Keratinocyte (primary cell): ENCODE measurements at regions not wholly inside any gene's neighbourhood (a gene's known extent, or its start where the extent isn't known, plus 50 kb on each side); places are given as distances from the start of the nearest gene placed in this dataset.

Experiments
- DNase-seq: peaks from one replicate; pipeline ENCODE4 v3.0.0-alpha.2; 2011; ENCODE audit warnings: low read depth, missing footprints, low spot score
- FAIRE-seq: peaks from 2 replicates; lab custom pipeline; 2011; peaks lifted over from hg19 to GRCh38; lab: Jason Lieb, UNC
- H2AFZ ChIP-seq: 2 replicates; pipeline ENCODE4 v1.6.0; 2012; ENCODE audit warnings: low read length, control low read depth, inconsistent platforms; ENCODE audit not compliant: control insufficient read depth
- H3K27ac ChIP-seq: 2 replicates; pipeline ENCODE4 v1.5.1; 2011; ENCODE audit warnings: low read length; ENCODE audit not compliant: control insufficient read depth, insufficient read depth
- H3K27me3 ChIP-seq: 3 replicates; pipeline ENCODE4 v1.6.0; 2011; ENCODE audit warnings: low read length; ENCODE audit not compliant: control insufficient read depth, insufficient read depth; ENCODE audit errors: extremely low read depth
- H3K36me3 ChIP-seq, 2 experiments: 2 replicates in 1 of 2; 3 replicates in 1 of 2; pipeline ENCODE4 v1.5.1; 2011; ENCODE audit warnings: low read length in 2 of 2, mild to moderate bottlenecking in 1 of 2; ENCODE audit not compliant: control insufficient read depth in 2 of 2, insufficient read depth in 2 of 2; ENCODE audit errors: extremely low read depth in 1 of 2
- H3K4me1 ChIP-seq: 3 replicates; pipeline ENCODE4 v1.5.1; 2011; ENCODE audit warnings: low read length; ENCODE audit not compliant: control insufficient read depth, insufficient read depth; ENCODE audit errors: extremely low read depth
- H3K4me2 ChIP-seq: 3 replicates; pipeline ENCODE4 v1.6.0; 2011; ENCODE audit warnings: low read depth, low read length; ENCODE audit not compliant: control insufficient read depth, insufficient read depth; ENCODE audit errors: extremely low read depth
- H3K4me3 ChIP-seq, 3 experiments: fragments of 200-600 bp in 1 of 3; sonication (generic) in 1 of 3; 2 replicates in 2 of 3; 3 replicates in 1 of 3; pipeline ENCODE4 v1.5.1; 2011 to 2016; ENCODE audit warnings: low read length in 3 of 3, mild to moderate bottlenecking in 3 of 3, control low read depth in 2 of 3, inconsistent platforms in 1 of 3, low read depth in 1 of 3, mixed read lengths in 1 of 3, mixed run types in 1 of 3, moderate library complexity in 1 of 3; ENCODE audit not compliant: control insufficient read depth in 2 of 3, insufficient read depth in 2 of 3; ENCODE audit errors: extremely low read depth in 1 of 3
- H3K79me2 ChIP-seq: 2 replicates; pipeline ENCODE4 v1.6.0; 2012; ENCODE audit warnings: low read length; ENCODE audit not compliant: control insufficient read depth, insufficient read depth
- H3K9ac ChIP-seq: 3 replicates; pipeline ENCODE4 v1.6.0; 2011; ENCODE audit warnings: low read length; ENCODE audit not compliant: control insufficient read depth, insufficient read depth; ENCODE audit errors: extremely low read depth
- H3K9me1 ChIP-seq: 3 replicates; pipeline ENCODE4 v1.6.0; 2011; ENCODE audit warnings: low read length; ENCODE audit not compliant: control insufficient read depth, insufficient read depth; ENCODE audit errors: extremely low read depth
- H3K9me3 ChIP-seq: 2 replicates; pipeline ENCODE4 v1.5.1; 2012; ENCODE audit warnings: low read depth, low read length; ENCODE audit not compliant: control insufficient read depth
- H4K20me1 ChIP-seq: 3 replicates; pipeline ENCODE4 v1.6.0; 2011; ENCODE audit warnings: low read length; ENCODE audit not compliant: control insufficient read depth, insufficient read depth; ENCODE audit errors: extremely low read depth
- EZH2 ChIP-seq: IDR thresholded peaks from one replicate; pipeline ENCODE4 v1.6.1; 2012; ENCODE audit warnings: inconsistent platforms, mild to moderate bottlenecking, low read length, moderate library complexity
- dilution Hi-C: fragments of 300-500 bp; cut with MboI; formaldehyde crosslinking; loops from one replicate; pipeline ENCODE4 v1.7.0; 2020; ENCODE audit warnings: low sequenced_read_pairs; ENCODE audit not compliant: extremely low pct_ligation_motif_present
- TF ChIP-seq, protein P1 (sequence below), 3 experiments: IDR thresholded peaks in 1 of 3; conservative IDR thresholded peaks in 1 of 3; optimal IDR thresholded peaks in 1 of 3; 2 replicates in 2 of 3; 3 replicates in 1 of 3; pipeline versions ENCODE3 to v1.5.1; 2011; ENCODE audit warnings: low read length in 3 of 3, mild to moderate bottlenecking in 3 of 3, moderate library complexity in 2 of 3, control low read depth in 1 of 3, inconsistent platforms in 1 of 3; ENCODE audit not compliant: insufficient read depth in 2 of 3; ENCODE audit errors: extremely low read depth in 1 of 3

DNA sequence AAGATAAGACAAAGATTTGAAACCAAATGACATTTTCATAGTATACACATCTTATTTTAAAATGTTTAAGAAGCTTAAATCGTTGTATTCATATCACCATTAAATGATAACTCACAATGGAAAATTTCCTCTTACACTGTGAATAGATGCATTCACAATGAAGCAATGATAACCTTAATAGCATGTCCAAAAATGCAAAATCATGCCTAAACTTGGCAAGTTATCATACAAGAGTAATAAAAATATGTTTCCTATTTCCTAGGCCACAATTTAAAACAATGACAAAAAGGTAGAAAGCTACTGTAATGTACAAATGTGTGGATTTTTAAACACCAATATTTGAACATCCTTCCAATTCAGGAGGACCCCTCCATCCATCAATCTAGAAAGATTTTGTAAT lies 157.4 kb upstream of the GULP1 start:
- dilution Hi-C loops = no loop called here
- H3K9me3 ChIP-seq = no peaks in the 10 kb centered on the region

DNA sequence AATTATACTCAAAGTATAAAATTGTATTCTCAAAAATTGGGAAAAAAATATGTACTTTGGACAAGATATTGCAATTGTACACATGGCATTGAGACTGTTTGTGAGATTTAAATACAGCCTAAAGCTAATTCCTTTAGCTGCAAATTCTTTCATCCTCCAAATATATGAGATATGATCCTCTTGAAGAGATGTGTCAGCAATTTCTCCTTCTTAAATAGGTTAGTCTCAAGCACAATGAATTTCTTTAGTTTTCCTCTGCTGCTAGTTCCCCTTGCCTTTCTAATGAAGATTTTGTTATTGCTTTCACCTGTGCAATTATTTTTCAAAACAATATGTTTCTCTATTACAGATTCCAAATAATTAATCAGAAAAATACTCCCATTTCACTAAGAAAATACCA lies 153.4 kb upstream of the GULP1 start:
- Histone ChIP-seq H4K20me1 (no peaks in the 10 kb centered on the region), H3K9me3 (no peaks in the 10 kb centered on the region), H3K79me2 (no peaks in the 10 kb centered on the region), H3K4me2 (no peak overlapping the region), H3K9me1 (no peaks in the 10 kb centered on the region), H2AFZ (no peak overlapping the region), H3K27ac (no peak overlapping the region), H3K36me3 (no peaks in the 10 kb centered on the region), H3K4me3 (no peak overlapping the region), H3K4me1 (peaks cover 16% of the 10 kb centered on the region), H3K9ac (no peak overlapping the region), H3K27me3 (no peaks in the 10 kb centered on the region)
- FAIRE-seq = no peak
- no peak for DNase-seq
- dilution Hi-C loops = no loop called here
- TF ChIP-seq, protein P1, sequence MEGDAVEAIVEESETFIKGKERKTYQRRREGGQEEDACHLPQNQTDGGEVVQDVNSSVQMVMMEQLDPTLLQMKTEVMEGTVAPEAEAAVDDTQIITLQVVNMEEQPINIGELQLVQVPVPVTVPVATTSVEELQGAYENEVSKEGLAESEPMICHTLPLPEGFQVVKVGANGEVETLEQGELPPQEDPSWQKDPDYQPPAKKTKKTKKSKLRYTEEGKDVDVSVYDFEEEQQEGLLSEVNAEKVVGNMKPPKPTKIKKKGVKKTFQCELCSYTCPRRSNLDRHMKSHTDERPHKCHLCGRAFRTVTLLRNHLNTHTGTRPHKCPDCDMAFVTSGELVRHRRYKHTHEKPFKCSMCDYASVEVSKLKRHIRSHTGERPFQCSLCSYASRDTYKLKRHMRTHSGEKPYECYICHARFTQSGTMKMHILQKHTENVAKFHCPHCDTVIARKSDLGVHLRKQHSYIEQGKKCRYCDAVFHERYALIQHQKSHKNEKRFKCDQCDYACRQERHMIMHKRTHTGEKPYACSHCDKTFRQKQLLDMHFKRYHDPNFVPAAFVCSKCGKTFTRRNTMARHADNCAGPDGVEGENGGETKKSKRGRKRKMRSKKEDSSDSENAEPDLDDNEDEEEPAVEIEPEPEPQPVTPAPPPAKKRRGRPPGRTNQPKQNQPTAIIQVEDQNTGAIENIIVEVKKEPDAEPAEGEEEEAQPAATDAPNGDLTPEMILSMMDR (optimal IDR thresholded peaks at IDR 0.05 in 1 of 3, IDR thresholded peaks at IDR 0.05 in 1 of 3, conservative IDR thresholded peaks at IDR 0.05 in 1 of 3; ENCODE audit: extremely low read depth in 1 of 3, insufficient read depth in 2 of 3, low read length in 3 of 3) = no peak
- no peak for TF ChIP-seq EZH2

More for the DNA sequence above, 157.4 kb upstream of the GULP1 start:
- Histone ChIP-seq H3K36me3 (no peaks in the 10 kb centered on the region), H3K27me3 (no peaks in the 10 kb centered on the region), H3K9me1 (no peaks in the 10 kb centered on the region), H3K27ac (no peak overlapping the region), H3K9ac (no peak overlapping the region), H4K20me1 (no peaks in the 10 kb centered on the region), H3K4me1 (no peaks in the 10 kb centered on the region), H3K4me3 (no peak overlapping the region), H3K79me2 (no peaks in the 10 kb centered on the region), H3K4me2 (no peak overlapping the region), H2AFZ (peak overlapping the region; percentile 55)
- TF ChIP-seq, protein P1 (optimal IDR thresholded peaks at IDR 0.05 in 1 of 3, IDR thresholded peaks at IDR 0.05 in 1 of 3, conservative IDR thresholded peaks at IDR 0.05 in 1 of 3; ENCODE audit: extremely low read depth in 1 of 3, insufficient read depth in 2 of 3, low read length in 3 of 3) = no peak
- no peak for TF ChIP-seq EZH2
- FAIRE-seq (peak; percentile 9), DNase-seq (no peak)
